GM21390 (cell line): ENCODE measurements at regions not wholly inside any gene's neighbourhood (a gene's known extent, or its start where the extent isn't known, plus 50 kb on each side); places are given as distances from the start of the nearest gene placed in this dataset.

Source experiments
- ATAC-seq: cut with Tn5 transposase; IDR thresholded peaks from one replicate; pipeline ENCODE4 v1.9.1; 2021; ENCODE audit not compliant: unreplicated experiment

DNA sequence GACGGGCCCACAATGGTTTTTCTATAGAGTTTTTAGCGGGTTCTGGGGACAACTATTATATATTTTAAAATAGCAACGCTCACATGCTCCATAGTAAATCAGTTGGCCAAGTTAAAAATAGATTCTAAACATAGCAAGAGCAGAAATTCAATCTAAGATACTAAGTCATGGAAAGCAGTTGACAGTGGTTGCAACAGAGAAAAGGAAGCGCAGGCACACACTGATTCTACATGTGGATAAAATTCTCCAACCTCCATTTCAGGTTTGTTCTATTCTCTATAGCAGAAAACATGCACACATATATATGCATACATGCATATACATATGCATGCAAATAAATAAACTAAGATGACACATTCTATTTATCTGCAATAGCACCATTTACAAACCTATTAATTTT, 89.6 kb upstream of the HNRNPU start:
- ATAC-seq, result no peak

DNA sequence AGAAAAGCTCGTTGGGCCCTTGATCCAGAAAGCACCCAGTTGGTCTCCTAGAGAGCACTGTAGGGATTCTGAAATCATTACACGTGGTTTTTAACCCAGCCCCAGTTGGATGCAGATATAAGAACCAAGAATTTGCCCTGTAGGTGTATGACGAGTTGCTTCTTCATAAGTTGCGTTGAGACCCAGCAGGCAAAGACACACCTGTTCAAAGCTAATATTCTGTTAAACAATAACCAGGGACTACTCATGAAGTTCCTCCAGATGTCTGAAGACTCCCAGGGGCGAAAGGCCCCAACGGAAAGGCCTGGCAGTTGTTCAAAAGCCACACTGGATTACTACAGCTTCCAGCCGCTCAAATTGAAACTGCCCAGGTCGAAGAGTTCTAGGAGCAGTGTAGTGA, 88.6 kb upstream of the HNRNPU start:
- peak; percentile 90 for ATAC-seq

GRCh38 chr1:244952280-244952933, 88.1 kb upstream of the HNRNPU start:
- no peak for ATAC-seq

DNA sequence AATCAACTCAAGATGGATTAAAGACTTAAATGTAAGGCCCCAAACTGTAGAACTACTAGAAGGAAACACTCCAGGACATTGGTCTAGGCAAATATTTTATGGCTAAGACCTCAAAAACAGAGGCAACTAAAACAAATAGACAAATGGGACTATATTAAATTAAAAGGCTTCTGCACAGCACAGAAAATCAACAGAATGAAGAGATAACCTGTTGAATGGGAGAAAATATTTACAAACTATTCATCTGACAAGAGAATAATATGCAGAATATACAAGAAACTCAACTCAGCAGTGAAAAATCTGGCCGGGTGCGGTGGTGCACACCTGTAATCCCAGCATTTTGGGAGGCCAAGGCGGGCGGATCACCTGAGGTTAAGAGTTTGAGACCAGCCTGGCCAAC, 84.1 kb upstream of the HNRNPU start:
- no peak for ATAC-seq

GRCh38 chr1:244945109-244945671, 80.8 kb upstream of the HNRNPU start:
- ATAC-seq, result peak; percentile 84

- ATAC-seq, result peak; percentile 73
Observed at GRCh38 chr1:244941121-244941520, 76.8 kb upstream of the HNRNPU start.

- no peak for ATAC-seq
Observed at GRCh38 chr1:244937099-244937498, 72.8 kb upstream of the HNRNPU start.

- ATAC-seq, result peak; percentile 74
Observed at GRCh38 chr1:244920911-244921761, 56.8 kb upstream of the HNRNPU start.

DNA sequence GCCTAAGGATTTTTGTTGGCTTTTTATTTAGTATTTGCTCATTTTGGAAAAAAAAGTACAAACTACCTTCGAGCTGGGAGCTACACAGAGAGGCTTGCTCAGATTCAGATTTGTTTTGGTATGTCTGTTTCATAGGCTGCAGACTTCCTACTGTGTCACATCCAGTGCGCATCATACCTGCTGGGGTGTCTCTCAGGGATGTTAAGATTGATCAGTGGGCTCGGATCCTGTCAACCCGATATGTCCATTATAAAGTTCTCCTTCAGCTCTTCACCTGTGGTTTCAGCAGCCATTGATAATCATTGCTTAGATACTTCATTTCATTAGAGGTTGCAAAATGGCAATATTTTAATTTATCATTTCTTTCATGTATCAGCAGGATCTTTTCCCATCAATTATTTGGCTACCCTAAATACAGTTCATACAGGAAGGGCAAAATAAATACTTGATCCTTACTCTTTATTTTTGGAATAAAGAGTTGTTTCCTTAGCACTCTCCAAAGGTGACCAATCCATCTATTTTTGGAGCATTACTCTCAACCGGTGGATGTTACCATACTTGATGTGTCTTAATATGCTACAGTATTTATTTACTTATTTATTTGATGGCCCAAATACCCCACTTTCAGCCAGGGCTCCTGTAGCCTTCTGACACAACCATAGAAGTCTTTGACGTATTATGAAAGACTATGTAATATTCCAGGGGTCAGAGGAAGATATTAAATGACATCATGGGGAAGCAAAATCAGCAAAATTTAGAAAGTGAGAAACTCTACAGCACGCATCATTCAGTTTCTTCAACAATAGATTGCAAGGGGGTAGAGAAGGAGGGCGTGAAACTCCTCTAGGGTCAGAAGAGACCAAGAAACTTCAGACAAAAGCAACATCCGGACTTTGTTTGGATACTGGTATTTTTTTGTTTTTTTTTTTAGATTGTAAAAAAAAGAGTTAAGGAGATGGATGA, 55.3 kb upstream of the HNRNPU start:
- peak; percentile 39 for ATAC-seq

GRCh38 chr1:244918421-244919319, 54.3 kb upstream of the HNRNPU start:
- ATAC-seq, result peak; percentile 43

DNA sequence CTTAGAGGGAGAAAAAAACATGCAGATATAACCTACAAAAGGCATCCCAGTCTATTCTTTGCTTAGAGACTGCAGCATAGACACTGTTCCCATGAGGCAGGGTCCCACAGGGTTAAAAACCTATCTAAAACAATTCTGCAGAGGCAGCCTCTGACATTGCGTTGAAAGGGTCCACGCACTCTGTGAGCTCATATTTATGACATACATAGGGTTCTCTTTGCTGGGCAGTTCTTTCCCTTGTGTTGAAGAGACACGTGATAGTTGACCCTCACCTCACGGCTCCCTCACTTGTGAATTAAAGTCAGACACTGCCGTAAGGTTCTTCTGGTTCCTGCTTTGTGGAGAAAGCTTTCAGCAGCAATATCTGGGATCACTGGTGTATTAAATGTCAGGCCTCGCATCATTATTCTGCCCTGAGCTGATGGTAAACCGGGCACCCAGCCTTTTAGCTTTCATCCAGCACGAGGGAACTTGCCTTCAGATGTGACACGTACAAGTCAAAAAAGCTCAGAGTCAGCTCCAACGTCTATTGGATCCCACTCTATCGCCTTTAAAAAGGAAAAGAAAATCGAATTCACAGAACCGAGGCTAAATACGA, 52.8 kb upstream of the HNRNPU start:
- no peak for ATAC-seq

DNA sequence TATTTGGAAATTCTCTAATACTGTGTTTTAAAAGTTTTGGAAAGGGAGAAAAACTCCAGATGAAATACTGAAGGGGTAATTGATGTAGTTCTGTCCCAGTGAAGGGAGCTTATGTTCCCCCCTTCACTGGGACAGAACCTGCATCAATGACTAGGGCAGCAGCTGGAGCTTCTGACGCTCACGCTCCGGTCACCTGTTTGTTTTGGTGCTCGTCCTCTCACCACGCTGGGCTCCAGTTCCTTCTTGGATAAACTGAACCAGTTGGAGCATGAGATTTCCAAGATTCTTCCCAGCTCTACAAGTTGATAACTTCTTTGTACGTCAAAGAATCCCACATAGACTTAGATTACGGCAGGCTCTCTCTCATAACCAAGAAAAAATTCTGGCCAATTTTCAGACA, 51.4 kb upstream of the HNRNPU start:
- ATAC-seq, result no peak

DNA sequence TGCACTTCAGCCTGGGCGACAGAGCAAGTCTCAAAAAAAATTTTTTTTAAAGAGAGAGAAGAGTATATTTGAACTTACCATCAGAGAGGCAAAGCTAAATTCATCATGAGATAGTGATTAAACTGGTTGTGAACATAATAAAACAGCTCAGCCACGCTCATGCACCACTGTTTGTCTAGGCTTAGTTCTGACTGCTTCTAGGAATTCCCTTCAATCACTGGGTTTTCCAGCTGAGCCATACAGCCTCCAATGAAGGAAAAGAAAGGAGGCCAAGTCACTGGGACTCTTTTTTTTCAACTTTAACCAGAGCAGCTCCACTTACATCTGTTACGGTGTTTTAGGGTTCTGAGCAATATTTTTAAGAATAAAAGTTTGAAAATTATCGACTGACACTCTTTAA, 50.4 kb upstream of the HNRNPU start:
- no peak for ATAC-seq
